PC-9 (cell line): ENCODE measurements at regions not wholly inside any gene's neighbourhood (a gene's known extent, or its start where the extent isn't known, plus 50 kb on each side); places are given as distances from the start of the nearest gene placed in this dataset.

Experiments
- BruUV-seq: library from RNA; stranded (reverse); fragments of 400-500 nt; replicated peaks from 2 replicates; lab custom pipeline; 2021; lab: Mats Ljungman, UMichigan
- CTCF ChIA-PET: fragments of 300-600 bp; sonication (Branson Sonifier 250); formaldehyde crosslinking; loops from one replicate; lab custom pipeline; 2022; ENCODE audit warnings: antibody characterized with exemption; lab: Charles Lee
- POLR2A ChIA-PET: fragments of 300-600 bp; sonication (Branson Sonifier 250); formaldehyde crosslinking; loops from one replicate; lab custom pipeline; 2022; ENCODE audit warnings: antibody characterized with exemption; ENCODE audit not compliant: unreplicated experiment; lab: Charles Lee
- DNase-seq, 2 experiments: peaks; one replicate each; pipeline versions ENCODE4 v3.0.0 to v3.0.0-alpha.2; 2015 to 2022; ENCODE audit warnings: mixed read lengths in 1 of 2
- H2AFZ ChIP-seq: fragments of 200-600 bp; sonication (generic); 2 replicates; pipeline ENCODE4 v1.8.1; 2017; ENCODE audit warnings: antibody characterized with exemption
- H3F3A ChIP-seq: fragments of 200-600 bp; sonication (generic); 2 replicates; pipeline ENCODE4 v1.8.1; 2017; ENCODE audit warnings: antibody characterized with exemption, mild to moderate bottlenecking, low read depth; ENCODE audit not compliant: insufficient read depth
- H3K27ac ChIP-seq: fragments of 200-600 bp; sonication (generic); 2 replicates; pipeline ENCODE4 v1.6.1; 2016; ENCODE audit warnings: mixed run types
- H3K27me3 ChIP-seq: fragments of 200-600 bp; sonication (generic); 2 replicates; pipeline ENCODE4 v1.6.1; 2016; ENCODE audit warnings: low read depth, mixed run types; ENCODE audit not compliant: insufficient read depth
- H3K36me3 ChIP-seq: fragments of 200-600 bp; sonication (generic); 2 replicates; pipeline ENCODE4 v1.6.1; 2016; ENCODE audit warnings: low read depth, mixed run types
- H3K4me1 ChIP-seq: fragments of 200-600 bp; sonication (generic); replicated peaks from 2 replicates; pipeline ENCODE4 v1.6.1; 2016; ENCODE audit warnings: mixed run types; ENCODE audit not compliant: insufficient read depth
- H3K4me2 ChIP-seq: fragments of 200-600 bp; sonication (generic); 2 replicates; pipeline ENCODE4 v1.6.1; 2017; ENCODE audit warnings: mixed run types
- H3K4me3 ChIP-seq: fragments of 200-600 bp; sonication (generic); 2 replicates; pipeline ENCODE4 v1.6.1; 2016; ENCODE audit warnings: mixed run types
- H3K79me2 ChIP-seq: fragments of 200-600 bp; sonication (generic); 2 replicates; pipeline ENCODE4 v1.6.1; 2017; ENCODE audit warnings: low read depth, mixed run types
- H3K9me2 ChIP-seq: fragments of 200-600 bp; sonication (generic); 2 replicates; pipeline ENCODE4 v1.8.1; 2017; ENCODE audit warnings: mild to moderate bottlenecking; ENCODE audit not compliant: insufficient read depth
- H3K9me3 ChIP-seq: fragments of 200-600 bp; sonication (generic); 2 replicates; pipeline ENCODE4 v1.8.1; 2016; ENCODE audit warnings: low read depth; ENCODE audit not compliant: insufficient read depth
- H4K20me1 ChIP-seq: fragments of 200-600 bp; sonication (generic); 2 replicates; pipeline ENCODE4 v1.8.1; 2017; ENCODE audit not compliant: insufficient read depth
- EZH2 ChIP-seq: fragments of 200-600 bp; sonication (generic); IDR thresholded peaks from 2 replicates; pipeline ENCODE4 v1.8.0; 2017; ENCODE audit warnings: antibody characterized with exemption, low read depth
- intact Hi-C: fragments of 100-400 bp; cut with micrococcal nuclease; formaldehyde crosslinking; loops from one replicate; pipeline ENCODE4 v1.10.0; 2022; ENCODE audit not compliant: unreplicated experiment
- TF ChIP-seq, protein P1 (sequence below): fragments of 200-600 bp; sonication (generic); conservative IDR thresholded peaks from 2 replicates; pipeline ENCODE4 v1.6.1; 2017; ENCODE audit warnings: mixed run types, antibody characterized with exemption, mild to moderate bottlenecking, moderate library complexity

DNA sequence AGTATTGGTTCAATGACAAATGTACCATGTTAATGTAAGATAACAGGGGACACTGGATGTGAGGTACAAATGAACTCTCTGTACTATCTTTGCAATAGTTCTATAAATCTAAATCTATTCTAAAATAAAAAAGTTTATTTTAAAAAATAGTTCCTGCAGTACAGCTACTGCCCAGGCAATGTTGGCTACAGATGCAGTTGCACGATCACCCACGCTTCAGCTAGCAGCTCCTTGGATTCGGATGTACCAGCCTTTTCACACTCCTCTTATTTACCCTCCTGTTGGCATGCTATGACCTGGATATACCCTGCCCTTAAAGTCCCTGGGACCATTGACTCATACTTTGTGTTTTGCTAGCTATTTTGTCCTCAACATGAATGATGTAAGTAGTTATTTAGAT is 185.4 kb upstream of the SMARCA2 start:
- ChIA-PET CTCF (no interaction called here), POLR2A (no interaction called here)
- no peak for TF ChIP-seq EZH2
- TF ChIP-seq, protein P1, sequence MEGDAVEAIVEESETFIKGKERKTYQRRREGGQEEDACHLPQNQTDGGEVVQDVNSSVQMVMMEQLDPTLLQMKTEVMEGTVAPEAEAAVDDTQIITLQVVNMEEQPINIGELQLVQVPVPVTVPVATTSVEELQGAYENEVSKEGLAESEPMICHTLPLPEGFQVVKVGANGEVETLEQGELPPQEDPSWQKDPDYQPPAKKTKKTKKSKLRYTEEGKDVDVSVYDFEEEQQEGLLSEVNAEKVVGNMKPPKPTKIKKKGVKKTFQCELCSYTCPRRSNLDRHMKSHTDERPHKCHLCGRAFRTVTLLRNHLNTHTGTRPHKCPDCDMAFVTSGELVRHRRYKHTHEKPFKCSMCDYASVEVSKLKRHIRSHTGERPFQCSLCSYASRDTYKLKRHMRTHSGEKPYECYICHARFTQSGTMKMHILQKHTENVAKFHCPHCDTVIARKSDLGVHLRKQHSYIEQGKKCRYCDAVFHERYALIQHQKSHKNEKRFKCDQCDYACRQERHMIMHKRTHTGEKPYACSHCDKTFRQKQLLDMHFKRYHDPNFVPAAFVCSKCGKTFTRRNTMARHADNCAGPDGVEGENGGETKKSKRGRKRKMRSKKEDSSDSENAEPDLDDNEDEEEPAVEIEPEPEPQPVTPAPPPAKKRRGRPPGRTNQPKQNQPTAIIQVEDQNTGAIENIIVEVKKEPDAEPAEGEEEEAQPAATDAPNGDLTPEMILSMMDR, result no peak
- H2AFZ ChIP-seq, result no peak overlapping the region
- no peak overlapping the region for H3K4me3 ChIP-seq
- H3K36me3 ChIP-seq, result no peaks in the 10 kb centered on the region
- DNase-seq, result no peak
- intact Hi-C loops, result no loop called here
- H4K20me1 ChIP-seq, result no peaks in the 10 kb centered on the region
- no peaks in the 10 kb centered on the region for H3K9me2 ChIP-seq
- no peaks in the 10 kb centered on the region for H3K79me2 ChIP-seq
- H3K27ac ChIP-seq, result no peak overlapping the region
- no peaks in the 10 kb centered on the region for H3K4me1 ChIP-seq
- H3K9me3 ChIP-seq, result no peaks in the 10 kb centered on the region
- H3K27me3 ChIP-seq, result no peaks in the 10 kb centered on the region
- BruUV-seq, result no TSS peak
- H3K4me2 ChIP-seq, result no peak overlapping the region
- no peaks in the 10 kb centered on the region for H3F3A ChIP-seq

DNA sequence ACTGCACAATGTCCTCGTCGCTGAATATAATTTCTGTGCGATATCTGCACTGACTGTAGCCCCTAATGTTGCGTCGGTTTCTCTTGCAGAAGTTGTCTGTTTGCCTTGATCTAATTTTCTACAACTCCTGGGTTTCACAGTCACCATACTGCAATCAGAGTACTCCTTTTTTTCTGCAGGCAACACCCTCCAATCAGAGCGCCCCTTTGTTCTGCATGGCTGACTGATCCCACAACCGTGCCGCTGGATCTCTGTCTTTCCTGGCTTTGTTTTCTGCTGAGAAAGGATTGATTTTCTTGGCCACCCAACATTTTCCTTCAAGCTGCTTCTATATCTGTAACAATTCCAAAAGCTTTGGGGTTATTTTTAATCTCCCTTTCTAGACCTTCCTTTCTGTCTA is 182.2 kb upstream of the SMARCA2 start:
- no peaks in the 10 kb centered on the region for H3K27me3 ChIP-seq
- ChIA-PET CTCF (no interaction called here), POLR2A (no interaction called here)
- no TSS peak for BruUV-seq
- H3F3A ChIP-seq, result no peaks in the 10 kb centered on the region
- no peak overlapping the region for H3K4me2 ChIP-seq
- intact Hi-C loops, result no loop called here
- no peaks in the 10 kb centered on the region for H3K9me3 ChIP-seq
- DNase-seq, result no peak
- no peaks in the 10 kb centered on the region for H3K36me3 ChIP-seq
- H3K4me3 ChIP-seq, result no peak overlapping the region
- H3K4me1 ChIP-seq, result no peaks in the 10 kb centered on the region
- H3K27ac ChIP-seq, result no peak overlapping the region
- TF ChIP-seq EZH2, result no peak
- TF ChIP-seq, protein P1, result no peak
- H2AFZ ChIP-seq, result no peak overlapping the region
- H4K20me1 ChIP-seq, result no peaks in the 10 kb centered on the region
- H3K79me2 ChIP-seq, result no peaks in the 10 kb centered on the region
- H3K9me2 ChIP-seq, result no peaks in the 10 kb centered on the region

DNA sequence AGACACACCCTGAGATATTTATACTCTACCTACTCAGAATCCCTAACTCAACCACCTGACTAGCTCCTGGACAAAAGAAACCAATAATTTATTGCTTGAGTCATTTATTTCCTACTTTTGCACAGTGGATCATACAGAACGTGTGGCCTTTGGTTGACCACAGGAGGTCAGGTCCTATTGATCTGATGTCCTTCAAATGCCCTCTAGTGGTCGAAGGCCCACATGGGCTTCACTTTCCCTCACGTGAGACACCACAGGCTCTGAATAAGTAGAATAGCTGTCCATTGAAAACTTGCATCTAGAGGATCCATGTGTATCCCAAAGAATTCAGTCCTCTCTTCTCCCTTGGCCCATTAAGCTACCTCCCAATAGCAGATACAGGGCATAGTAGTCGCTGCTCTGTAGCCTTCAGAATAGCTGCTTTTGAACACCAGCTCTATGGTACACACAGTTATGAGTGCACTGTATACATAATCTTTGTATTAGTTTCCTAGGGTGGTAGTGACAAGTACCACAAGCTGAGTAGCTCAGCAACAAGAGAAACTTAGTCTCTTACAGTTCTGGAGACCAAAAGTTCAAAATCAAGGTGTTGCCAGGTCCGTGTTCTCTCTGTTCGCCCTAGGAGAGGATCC is 177.6 kb upstream of the SMARCA2 start:
- no peaks in the 10 kb centered on the region for H3K79me2 ChIP-seq
- TF ChIP-seq, protein P1, result no peak
- no peak for TF ChIP-seq EZH2
- no peaks in the 10 kb centered on the region for H4K20me1 ChIP-seq
- H3K9me3 ChIP-seq, result no peaks in the 10 kb centered on the region
- no peaks in the 10 kb centered on the region for H3K27me3 ChIP-seq
- POLR2A ChIA-PET, result no interaction called here
- no peak overlapping the region for H3K4me2 ChIP-seq
- H3K27ac ChIP-seq, result no peak overlapping the region
- CTCF ChIA-PET, result no interaction called here
- H3F3A ChIP-seq, result no peaks in the 10 kb centered on the region
- no peak overlapping the region for H2AFZ ChIP-seq
- H3K4me3 ChIP-seq, result no peak overlapping the region
- no peak for DNase-seq
- BruUV-seq, result no TSS peak
- no peaks in the 10 kb centered on the region for H3K9me2 ChIP-seq
- no peaks in the 10 kb centered on the region for H3K36me3 ChIP-seq
- no peaks in the 10 kb centered on the region for H3K4me1 ChIP-seq
- intact Hi-C loops, result no loop called here
